ENCODE measurements at regions not wholly inside any gene's neighbourhood (a gene's known extent, or its start where the extent isn't known, plus 50 kb on each side); places are given as distances from the start of the nearest gene placed in this dataset.

- DNase-seq = no peak
- H3K4me1 ChIP-seq = no peaks in the 10 kb centered on the region
- no peaks in the 10 kb centered on the region for H3K36me3 ChIP-seq (ENCODE audit: low read depth, missing control alignments)
- H3K27me3 ChIP-seq = no peaks in the 10 kb centered on the region
- intact Hi-C loops (cut with DNase I; ENCODE audit: low total_unique reads) = no loop called here
- TF ChIP-seq POLR2A (IDR thresholded peaks at IDR 0.05) = no peak
- no peak for TF ChIP-seq CTCF (IDR thresholded peaks at IDR 0.05)
- WGBS, 2 donors = 67 to 79% methylated on average over 3 of the region's 3 CpGs
- H3K27ac ChIP-seq = no peak overlapping the region
- no peaks in the 10 kb centered on the region for H3K9me3 ChIP-seq
- no peak overlapping the region for H3K4me3 ChIP-seq
Observed at GRCh38 chr3:177563243-177563780, 366.0 kb upstream of the TBL1XR1 start.

GRCh38 chr3:177563792-177564191, 366.5 kb upstream of the TBL1XR1 start:
- TF ChIP-seq CTCF (IDR thresholded peaks at IDR 0.05) = no peak
- TF ChIP-seq POLR2A (IDR thresholded peaks at IDR 0.05) = no peak
- WGBS, 2 donors = 53 to 56% methylated on average over 3 of the region's 3 CpGs
- Histone ChIP-seq H3K36me3 (ENCODE audit: low read depth, missing control alignments) (no peaks in the 10 kb centered on the region), H3K9me3 (no peaks in the 10 kb centered on the region), H3K4me3 (no peak overlapping the region), H3K27me3 (no peaks in the 10 kb centered on the region), H3K4me1 (no peaks in the 10 kb centered on the region), H3K27ac (no peak overlapping the region)
- DNase-seq = no peak
- intact Hi-C loops (cut with DNase I; ENCODE audit: low total_unique reads) = no loop called here

GRCh38 chr3:177565981-177566380, 368.7 kb upstream of the TBL1XR1 start:
- H3K36me3 ChIP-seq (ENCODE audit: low read depth, missing control alignments) = no peaks in the 10 kb centered on the region
- intact Hi-C loops (cut with DNase I; ENCODE audit: low total_unique reads) = no loop called here
- no peaks in the 10 kb centered on the region for H3K9me3 ChIP-seq
- no peak for DNase-seq
- no peaks in the 10 kb centered on the region for H3K27me3 ChIP-seq
- no peak overlapping the region for H3K27ac ChIP-seq
- WGBS, 2 donors = 98 to 100% methylated on average over 2 of the region's 2 CpGs
- TF ChIP-seq POLR2A (IDR thresholded peaks at IDR 0.05) (no peak), CTCF (IDR thresholded peaks at IDR 0.05) (no peak)
- no peaks in the 10 kb centered on the region for H3K4me1 ChIP-seq
- no peak overlapping the region for H3K4me3 ChIP-seq

GRCh38 chr3:177567833-177568232, 370.6 kb upstream of the TBL1XR1 start:
- intact Hi-C loops (cut with DNase I; ENCODE audit: low total_unique reads) = no loop called here
- no peak overlapping the region for H3K27ac ChIP-seq
- no peaks in the 10 kb centered on the region for H3K4me1 ChIP-seq
- H3K9me3 ChIP-seq = no peaks in the 10 kb centered on the region
- TF ChIP-seq POLR2A (IDR thresholded peaks at IDR 0.05) (no peak), CTCF (IDR thresholded peaks at IDR 0.05) (no peak)
- no peaks in the 10 kb centered on the region for H3K27me3 ChIP-seq
- 94 to 97% methylated on average over 1 of the region's 1 CpG for WGBS, 2 donors
- no peak overlapping the region for H3K4me3 ChIP-seq
- DNase-seq = no peak
- no peaks in the 10 kb centered on the region for H3K36me3 ChIP-seq (ENCODE audit: low read depth, missing control alignments)

- no peak for DNase-seq
- TF ChIP-seq CTCF (IDR thresholded peaks at IDR 0.05) (no peak), POLR2A (IDR thresholded peaks at IDR 0.05) (no peak)
- 95% methylated on average over 4 of the region's 4 CpGs for WGBS, 2 donors
Observed at GRCh38 chr3:177569193-177569592, 371.9 kb upstream of the TBL1XR1 start.

More at GRCh38 chr3:177569193-177569592, 371.9 kb upstream of the TBL1XR1 start:
- no peaks in the 10 kb centered on the region for H3K27me3 ChIP-seq
- intact Hi-C loops (cut with DNase I; ENCODE audit: low total_unique reads) = no loop called here
- no peaks in the 10 kb centered on the region for H3K4me1 ChIP-seq
- H3K27ac ChIP-seq = no peak overlapping the region
- no peaks in the 10 kb centered on the region for H3K36me3 ChIP-seq (ENCODE audit: low read depth, missing control alignments)
- no peak overlapping the region for H3K4me3 ChIP-seq
- no peaks in the 10 kb centered on the region for H3K9me3 ChIP-seq

Measured in testis (tissue), 2 donors.